Activated CD4-positive, alpha-beta T cell treated with anti-CD3 and anti-CD28 coated beads, Interleukin-2, Interleukin-6, amounts not matched to agents 100 ng/mL and 50 ng/mL, durations not matched to agents 16 hours and 8 hours (primary cell): ENCODE measurements at regions not wholly inside any gene's neighbourhood (a gene's known extent, or its start where the extent isn't known, plus 50 kb on each side); places are given as distances from the start of the nearest gene placed in this dataset.

ENCODE experiments used
- DNase-seq: peaks from one replicate; pipeline ENCODE4 v3.0.0-alpha.2; 2020

- DNase-seq: no peak
Measured at GRCh38 chr6:139590206-139590605, 215.8 kb upstream of the CITED2 start.

GRCh38 chr6:139588734-139589593 lies 214.5 kb upstream of the CITED2 start:
- no peak for DNase-seq

- DNase-seq: no peak
Measured at GRCh38 chr6:139588076-139588639, 213.7 kb upstream of the CITED2 start.

GRCh38 chr6:139587469-139587868 lies 213.0 kb upstream of the CITED2 start:
- no peak for DNase-seq

- no peak for DNase-seq
Measured at GRCh38 chr6:139586273-139586672, 211.8 kb upstream of the CITED2 start.

- DNase-seq: no peak
Measured at GRCh38 chr6:139584599-139584998, 210.2 kb upstream of the CITED2 start.

GRCh38 chr6:139583420-139583819 lies 209.0 kb upstream of the CITED2 start:
- no peak for DNase-seq

GRCh38 chr6:139582956-139583355 lies 208.5 kb upstream of the CITED2 start:
- DNase-seq: no peak

- DNase-seq: no peak
Measured at GRCh38 chr6:139581485-139581865, 207.0 kb upstream of the CITED2 start.

- peak; percentile 23 for DNase-seq
Measured at GRCh38 chr6:139580592-139581484, 206.4 kb upstream of the CITED2 start.

GRCh38 chr6:139577763-139578604 lies 203.5 kb upstream of the CITED2 start:
- DNase-seq: no peak

GRCh38 chr6:139577124-139577762 lies 202.8 kb upstream of the CITED2 start:
- DNase-seq: no peak

- no peak for DNase-seq
Measured at GRCh38 chr6:139572001-139572400, 197.6 kb upstream of the CITED2 start.

- no peak for DNase-seq
Measured at GRCh38 chr6:139570166-139570565, 195.7 kb upstream of the CITED2 start.

- DNase-seq: peak; percentile 23
Measured at GRCh38 chr6:139569566-139569965, 195.1 kb upstream of the CITED2 start.

- no peak for DNase-seq
Measured at GRCh38 chr6:139568956-139569538, 194.6 kb upstream of the CITED2 start.

GRCh38 chr6:139568151-139568955 lies 193.9 kb upstream of the CITED2 start:
- DNase-seq: no peak

- no peak for DNase-seq
Measured at GRCh38 chr6:139567095-139567494, 192.6 kb upstream of the CITED2 start.

GRCh38 chr6:139565591-139565990 lies 191.1 kb upstream of the CITED2 start:
- DNase-seq: no peak

GRCh38 chr6:139557547-139557946 lies 183.1 kb upstream of the CITED2 start:
- DNase-seq: no peak

- DNase-seq: no peak
Measured at GRCh38 chr6:139556532-139556931, 182.1 kb upstream of the CITED2 start.
